Stimulated activated naive B cell treated with anti-CD40 and anti-IgM and Interleukin-4, amounts not matched to agents 10 μg/mL and 1 μg/mL and 100 μg/mL, for 72 hours (primary cell): ENCODE measurements at regions not wholly inside any gene's neighbourhood (a gene's known extent, or its start where the extent isn't known, plus 50 kb on each side); places are given as distances from the start of the nearest gene placed in this dataset.

Experiments
- ATAC-seq, 2 donors: fragments of 150-1000 bp; cut with Tn5 transposase; replicated peaks; 2 replicates each; pipeline ENCODE4 v1.10.0; 2021; ENCODE audit warnings: moderate library complexity in 1 of 2
- DNase-seq: peaks from one replicate; pipeline ENCODE4 v3.0.0; 2021
- H3K27ac Mint-ChIP-seq: one replicate; pipeline ENCODE4 v1.8.0; 2022; ENCODE audit warnings: mild to moderate bottlenecking, mixed read lengths
- H3K27me3 Mint-ChIP-seq, 2 donors: one replicate each; pipeline ENCODE4 v1.8.0; 2022; ENCODE audit warnings: mixed read lengths in 2 of 2
- H3K36me3 Mint-ChIP-seq, 2 donors: one replicate each; pipeline ENCODE4 v1.8.0; 2022; ENCODE audit warnings: mixed read lengths in 2 of 2, mild to moderate bottlenecking in 1 of 2
- H3K4me1 Mint-ChIP-seq, 2 donors: one replicate each; pipeline ENCODE4 v1.8.0; 2022; ENCODE audit warnings: mixed read lengths in 2 of 2, mild to moderate bottlenecking in 1 of 2
- H3K4me3 Mint-ChIP-seq, 2 donors: one replicate each; pipeline ENCODE4 v1.8.0; 2022; ENCODE audit warnings: mild to moderate bottlenecking in 2 of 2, mixed read lengths in 2 of 2, moderate library complexity in 1 of 2
- H3K9me3 Mint-ChIP-seq, 2 donors: one replicate each; pipeline ENCODE4 v1.8.0; 2022; ENCODE audit warnings: mixed read lengths in 2 of 2, mild to moderate bottlenecking in 1 of 2

GRCh38 chr2:217749008-217749407 is 253.8 kb downstream of the TNS1 start:
- peaks cover 0 to 2% of the 10 kb centered on the region in 2 donors for H3K9me3 Mint-ChIP-seq
- no peak for ATAC-seq
- H3K27me3 Mint-ChIP-seq: peaks cover 9 to 10% of the 10 kb centered on the region in 2 donors
- H3K4me3 Mint-ChIP-seq: no peak overlapping the region
- no peak for DNase-seq
- H3K4me1 Mint-ChIP-seq: no peaks in the 10 kb centered on the region
- no peak overlapping the region for H3K27ac Mint-ChIP-seq
- no peaks in the 10 kb centered on the region for H3K36me3 Mint-ChIP-seq

DNA sequence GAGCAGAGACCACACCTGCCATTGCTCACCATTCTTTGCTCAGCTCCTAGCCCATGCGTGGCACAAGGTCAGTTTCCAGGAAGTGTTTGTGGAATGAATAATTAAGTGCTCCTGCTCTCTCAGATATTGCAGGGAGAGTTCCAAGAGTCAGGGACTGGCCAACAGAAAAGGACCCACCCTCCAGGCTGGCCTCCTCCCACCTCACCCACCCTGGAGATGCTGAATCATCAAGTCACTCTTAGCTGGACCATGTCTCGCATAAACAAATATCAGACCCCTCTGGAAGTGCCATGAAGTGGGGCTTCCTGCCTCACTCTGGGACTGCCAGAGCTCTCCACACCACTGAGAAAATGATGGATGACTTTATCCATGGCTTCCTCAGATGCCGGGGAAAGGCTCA is 256.0 kb downstream of the TNS1 start:
- H3K9me3 Mint-ChIP-seq: peaks cover 0 to 2% of the 10 kb centered on the region in 2 donors
- DNase-seq (no peak), ATAC-seq (no peak)
- peaks cover 3 to 11% of the 10 kb centered on the region in 2 donors for H3K4me1 Mint-ChIP-seq
- peaks cover 3 to 5% of the 10 kb centered on the region in 2 donors for H3K27me3 Mint-ChIP-seq
- H3K36me3 Mint-ChIP-seq: no peaks in the 10 kb centered on the region
- no peak overlapping the region for H3K4me3 Mint-ChIP-seq
- H3K27ac Mint-ChIP-seq: no peak overlapping the region

DNA sequence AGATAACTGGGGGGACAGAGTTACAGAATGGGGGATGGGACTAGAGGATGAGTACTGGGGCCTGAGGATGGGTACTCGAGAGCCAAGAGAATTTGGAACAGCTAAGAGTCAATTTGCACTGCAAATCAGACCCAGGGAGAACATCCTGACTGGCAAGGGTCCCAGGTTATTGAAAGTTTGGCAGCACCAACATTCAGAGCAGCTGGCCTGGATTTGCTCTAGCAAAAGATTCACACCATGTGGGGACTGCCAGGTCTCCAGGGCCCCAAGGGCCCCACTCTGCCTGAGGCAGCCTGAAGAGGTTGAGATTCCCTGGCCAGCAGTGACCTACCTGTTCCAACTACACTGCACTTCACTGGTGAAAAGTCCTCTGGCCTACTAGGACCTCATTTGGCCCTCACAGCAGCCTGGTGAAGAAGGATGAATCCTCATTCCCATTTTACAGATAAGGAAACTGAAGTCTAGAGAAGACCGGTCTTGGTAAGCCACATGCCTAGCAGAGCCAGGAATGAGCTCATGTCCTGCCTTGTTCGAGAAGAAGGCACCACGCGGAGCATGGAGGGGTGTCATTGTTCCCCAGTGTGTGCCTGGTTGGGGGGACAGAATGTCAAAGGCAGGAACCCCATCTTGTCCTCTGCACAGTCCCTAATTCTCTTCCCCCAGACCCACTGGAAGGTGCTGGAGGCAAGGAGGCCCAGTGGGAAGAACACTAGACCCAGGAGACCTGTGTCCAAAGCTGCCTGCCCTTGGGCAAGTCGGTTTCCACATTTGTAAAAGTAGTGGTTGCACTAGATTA is 258.6 kb downstream of the TNS1 start:
- Mint-ChIP-seq H3K27ac (no peak overlapping the region), H3K27me3 (peaks cover 0 to 5% of the 10 kb centered on the region in 2 donors), H3K4me3 (no peak overlapping the region), H3K36me3 (no peaks in the 10 kb centered on the region), H3K9me3 (peaks cover 0 to 2% of the 10 kb centered on the region in 2 donors), H3K4me1 (peaks cover 3 to 15% of the 10 kb centered on the region in 2 donors)
- ATAC-seq (no peak), DNase-seq (no peak)

DNA sequence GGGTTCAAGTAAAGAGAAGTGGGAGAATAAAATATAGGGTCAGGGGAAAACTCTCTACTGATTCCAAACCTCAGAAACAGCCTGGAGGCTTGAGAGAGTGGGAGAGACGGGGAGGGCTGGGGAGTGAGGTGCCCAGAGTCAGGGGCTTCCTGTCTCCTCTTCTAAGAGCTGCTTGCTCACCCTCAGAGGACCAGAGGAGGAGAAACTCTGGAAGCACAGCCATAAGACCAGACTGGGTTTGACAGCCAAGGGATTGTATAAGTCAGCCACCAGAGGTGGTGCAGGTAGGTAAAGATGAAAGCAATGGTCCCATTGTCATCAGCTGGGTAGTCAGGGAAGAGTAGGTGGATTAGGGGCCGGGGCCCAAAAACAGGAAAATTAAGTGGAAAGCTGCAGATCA is 259.4 kb downstream of the TNS1 start:
- Mint-ChIP-seq H3K9me3 (peaks cover 0 to 2% of the 10 kb centered on the region in 2 donors), H3K36me3 (no peaks in the 10 kb centered on the region), H3K27ac (no peak overlapping the region), H3K4me1 (peaks cover 3 to 16% of the 10 kb centered on the region in 2 donors), H3K27me3 (peaks cover 0 to 5% of the 10 kb centered on the region in 2 donors), H3K4me3 (no peak overlapping the region)
- DNase-seq (no peak), ATAC-seq (no peak)

GRCh38 chr2:217742841-217743240 is 260.0 kb downstream of the TNS1 start:
- ATAC-seq: no peak
- peaks cover 0 to 2% of the 10 kb centered on the region in 2 donors for H3K9me3 Mint-ChIP-seq

GRCh38 chr2:217742276-217742675 is 260.5 kb downstream of the TNS1 start:
- Mint-ChIP-seq H3K4me3 (no peak overlapping the region), H3K9me3 (peaks cover 0 to 2% of the 10 kb centered on the region in 2 donors)

More at GRCh38 chr2:217742841-217743240, 260.0 kb downstream of the TNS1 start:
- Mint-ChIP-seq H3K27ac (no peak overlapping the region), H3K27me3 (peaks cover 0 to 5% of the 10 kb centered on the region in 2 donors), H3K4me3 (no peak overlapping the region), H3K4me1 (peaks cover 3 to 16% of the 10 kb centered on the region in 2 donors), H3K36me3 (no peaks in the 10 kb centered on the region)
- DNase-seq: no peak

DNA sequence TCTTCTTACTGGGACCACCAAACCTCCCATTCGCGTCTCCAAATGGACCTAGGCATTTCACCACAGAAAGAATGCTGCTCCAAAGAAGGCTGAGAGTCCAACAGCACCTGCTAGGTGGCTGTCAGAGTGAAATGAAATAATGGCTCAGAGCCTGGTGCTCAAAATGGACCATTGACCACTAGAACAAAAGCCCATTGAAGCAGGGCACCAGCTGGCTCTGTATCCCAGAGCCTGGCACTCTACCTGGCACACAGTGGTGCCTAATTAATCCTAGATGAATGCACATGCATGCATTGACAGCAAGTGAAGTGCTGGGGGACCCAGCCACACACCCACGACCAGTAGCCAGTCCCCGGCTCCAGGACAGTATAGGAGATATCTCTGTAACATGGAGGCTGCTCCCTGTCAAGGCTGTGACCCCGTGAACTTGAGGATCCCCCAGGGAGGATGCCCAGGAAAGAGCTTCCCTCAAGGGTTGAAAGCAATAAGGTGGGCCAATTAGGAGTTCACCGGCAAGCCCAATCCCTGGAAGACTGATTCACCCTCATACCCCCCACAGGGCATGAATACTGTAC is 261.3 kb downstream of the TNS1 start:
- DNase-seq: no peak
- Mint-ChIP-seq H3K27ac (no peak overlapping the region), H3K4me3 (no peak overlapping the region), H3K9me3 (peaks cover 0 to 2% of the 10 kb centered on the region in 2 donors), H3K36me3 (no peaks in the 10 kb centered on the region), H3K27me3 (peaks cover 0 to 5% of the 10 kb centered on the region in 2 donors), H3K4me1 (peaks cover 3 to 16% of the 10 kb centered on the region in 2 donors)
- ATAC-seq: no peak

More at GRCh38 chr2:217742276-217742675, 260.5 kb downstream of the TNS1 start:
- H3K4me1 Mint-ChIP-seq: peaks cover 3 to 16% of the 10 kb centered on the region in 2 donors
- DNase-seq (no peak), ATAC-seq (no peak)
- H3K27ac Mint-ChIP-seq: no peak overlapping the region
- H3K27me3 Mint-ChIP-seq: peaks cover 0 to 5% of the 10 kb centered on the region in 2 donors
- no peaks in the 10 kb centered on the region for H3K36me3 Mint-ChIP-seq

DNA sequence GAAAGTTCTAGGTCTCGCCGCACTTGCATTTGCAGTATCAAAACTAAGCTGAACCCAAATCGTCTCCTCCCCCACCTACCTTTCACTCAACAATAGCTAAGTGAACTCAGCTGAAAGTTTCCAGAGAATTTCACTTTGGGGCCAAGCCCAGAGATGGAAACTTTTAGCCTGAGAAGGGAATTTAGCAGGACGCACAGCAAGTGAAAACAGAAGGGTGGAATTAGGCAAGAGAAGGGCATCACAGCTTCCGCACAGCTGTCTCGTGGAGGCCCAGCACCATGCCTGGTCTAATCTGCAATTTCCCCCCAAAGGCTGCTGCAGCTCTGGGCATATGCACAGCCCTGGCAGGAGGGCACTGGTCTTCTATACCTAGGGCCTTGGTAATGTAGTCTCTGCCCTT is 262.0 kb downstream of the TNS1 start:
- Mint-ChIP-seq H3K9me3 (peaks cover 0 to 2% of the 10 kb centered on the region in 2 donors), H3K27me3 (peaks cover 0 to 5% of the 10 kb centered on the region in 2 donors), H3K4me3 (no peak overlapping the region), H3K27ac (no peak overlapping the region), H3K36me3 (no peaks in the 10 kb centered on the region), H3K4me1 (peaks cover 3 to 16% of the 10 kb centered on the region in 2 donors)
- no peak for ATAC-seq
- no peak for DNase-seq

GRCh38 chr2:217740178-217740577 is 262.6 kb downstream of the TNS1 start:
- Mint-ChIP-seq H3K4me3 (no peak overlapping the region), H3K27ac (no peak overlapping the region), H3K27me3 (peaks cover 5 to 10% of the 10 kb centered on the region in 2 donors), H3K4me1 (peaks cover 6 to 16% of the 10 kb centered on the region in 2 donors), H3K36me3 (peaks cover 0 to 4% of the 10 kb centered on the region in 2 donors), H3K9me3 (peaks cover 0 to 2% of the 10 kb centered on the region in 2 donors)
- DNase-seq: no peak
- no peak for ATAC-seq

DNA sequence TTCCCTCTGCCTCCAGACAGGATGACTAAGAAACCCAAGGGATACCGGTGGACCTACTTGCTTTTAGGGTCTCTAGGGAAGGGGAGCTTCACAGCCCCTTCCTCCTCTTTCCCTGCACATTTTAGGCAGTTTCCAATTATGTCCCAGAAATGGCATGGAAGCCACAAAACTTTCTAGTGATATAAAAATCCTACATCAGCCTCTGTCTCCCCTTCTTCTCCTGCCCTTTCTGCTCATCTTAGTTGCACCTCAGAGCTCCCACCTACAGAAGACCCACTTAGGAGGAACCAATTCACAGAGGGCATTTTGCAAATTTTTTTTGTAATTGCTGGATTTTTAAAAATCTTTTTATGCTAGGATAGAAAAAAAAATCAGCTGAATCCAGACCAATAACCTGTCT is 263.1 kb downstream of the TNS1 start:
- Mint-ChIP-seq H3K9me3 (no peaks in the 10 kb centered on the region), H3K4me3 (no peak overlapping the region), H3K27ac (no peak overlapping the region), H3K4me1 (peaks cover 6 to 16% of the 10 kb centered on the region in 2 donors), H3K36me3 (peaks cover 0 to 4% of the 10 kb centered on the region in 2 donors), H3K27me3 (peaks cover 7 to 12% of the 10 kb centered on the region in 2 donors)
- no peak for DNase-seq
- no peak for ATAC-seq

DNA sequence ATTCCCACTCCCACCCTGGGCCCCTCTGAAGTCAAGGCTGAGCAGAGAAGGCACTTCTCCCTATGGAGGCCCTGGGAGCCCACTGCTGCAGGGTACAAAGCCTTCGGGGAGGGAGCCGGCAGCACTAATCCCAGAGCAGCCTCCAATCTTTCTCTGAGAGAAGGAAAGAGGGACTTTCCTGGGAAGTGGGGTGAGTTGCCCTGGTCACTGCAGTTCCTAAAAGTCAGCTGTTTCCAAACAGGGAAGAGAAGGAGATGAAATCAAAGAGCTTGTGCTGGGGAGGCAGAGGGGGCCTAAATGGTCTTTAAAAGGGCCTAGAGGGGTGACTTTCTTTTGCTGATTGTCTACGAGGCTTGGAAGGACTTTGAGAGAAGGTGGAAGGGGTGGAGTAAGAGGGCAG is 264.7 kb downstream of the TNS1 start:
- peaks cover 0 to 4% of the 10 kb centered on the region in 2 donors for H3K36me3 Mint-ChIP-seq
- H3K27ac Mint-ChIP-seq: no peak overlapping the region
- H3K4me3 Mint-ChIP-seq: no peak overlapping the region
- peaks cover 6 to 10% of the 10 kb centered on the region in 2 donors for H3K4me1 Mint-ChIP-seq
- DNase-seq (no peak), ATAC-seq (no peak)
- no peaks in the 10 kb centered on the region for H3K9me3 Mint-ChIP-seq
- peaks cover 15 to 25% of the 10 kb centered on the region in 2 donors for H3K27me3 Mint-ChIP-seq

DNA sequence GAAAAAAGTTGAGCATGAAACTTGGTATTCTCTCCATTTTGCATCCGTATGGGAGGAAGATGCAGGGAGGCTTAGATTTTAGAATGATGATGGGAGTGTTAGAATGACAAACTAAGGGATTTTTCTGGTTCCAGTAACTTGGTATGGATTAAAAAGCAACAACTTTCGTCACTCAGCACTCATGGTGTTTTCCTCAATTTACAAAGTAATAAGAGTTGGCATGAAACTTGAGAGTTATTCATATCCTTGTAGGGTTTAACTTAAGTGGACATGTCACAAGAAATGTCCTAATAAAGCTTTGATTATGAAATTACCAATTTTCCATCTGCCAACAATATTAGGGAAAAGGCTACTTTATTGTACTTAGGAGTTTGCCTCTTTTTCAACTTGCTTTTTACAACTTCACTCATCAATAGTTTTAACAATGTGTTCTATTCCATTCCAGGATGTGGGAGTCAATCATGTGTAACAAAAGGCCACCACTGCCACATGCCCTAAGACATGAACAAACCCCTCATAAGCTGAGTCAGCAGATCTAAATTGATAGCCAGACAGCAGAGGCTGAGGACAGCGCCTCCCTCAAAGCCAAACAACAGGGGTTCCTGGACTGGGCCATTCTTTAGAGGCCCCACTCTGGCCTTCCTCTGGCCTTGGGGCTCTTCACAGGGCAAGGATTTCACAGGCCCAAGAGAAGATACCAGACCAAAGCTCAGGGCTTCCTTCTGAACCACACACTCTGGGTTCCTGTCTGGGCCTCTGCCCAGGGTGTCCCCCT is 265.8 kb downstream of the TNS1 start:
- Mint-ChIP-seq H3K36me3 (peaks cover 0 to 4% of the 10 kb centered on the region in 2 donors), H3K27ac (no peak overlapping the region), H3K9me3 (no peaks in the 10 kb centered on the region), H3K27me3 (peaks cover 15 to 30% of the 10 kb centered on the region in 2 donors), H3K4me1 (peaks cover 3 to 5% of the 10 kb centered on the region in 2 donors), H3K4me3 (no peak overlapping the region)
- ATAC-seq: no peak
- DNase-seq: no peak

DNA sequence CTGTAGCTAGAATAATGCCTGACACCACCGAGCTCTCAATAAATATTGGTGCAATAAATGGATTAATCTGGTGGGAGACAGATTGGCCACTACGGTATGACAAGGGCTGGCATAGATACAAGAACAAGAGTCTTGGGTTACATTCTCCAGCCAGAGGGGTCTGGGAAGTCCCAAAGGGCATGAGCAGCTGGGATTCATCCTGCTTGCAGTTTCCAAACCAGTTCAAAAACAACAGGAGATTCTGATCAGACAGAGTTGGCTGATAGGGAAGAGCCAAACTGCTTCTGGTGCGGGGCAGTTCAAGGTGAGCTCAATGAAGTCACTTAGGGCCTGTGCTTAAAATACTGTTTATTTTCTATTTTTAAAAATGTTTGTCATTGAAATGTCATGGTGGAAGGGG is 266.9 kb downstream of the TNS1 start:
- H3K4me3 Mint-ChIP-seq: no peak overlapping the region
- DNase-seq (no peak), ATAC-seq (no peak)
- H3K4me1 Mint-ChIP-seq: peaks cover 3 to 5% of the 10 kb centered on the region in 2 donors
- H3K36me3 Mint-ChIP-seq: peaks cover 0 to 4% of the 10 kb centered on the region in 2 donors
- peaks cover 15 to 37% of the 10 kb centered on the region in 2 donors for H3K27me3 Mint-ChIP-seq
- no peaks in the 10 kb centered on the region for H3K9me3 Mint-ChIP-seq
- H3K27ac Mint-ChIP-seq: no peak overlapping the region

GRCh38 chr2:217735034-217735433 is 267.8 kb downstream of the TNS1 start:
- H3K27ac Mint-ChIP-seq: no peak overlapping the region

More at GRCh38 chr2:217735034-217735433, 267.8 kb downstream of the TNS1 start:
- Mint-ChIP-seq H3K9me3 (no peaks in the 10 kb centered on the region), H3K4me1 (peaks cover 3 to 5% of the 10 kb centered on the region in 2 donors), H3K27me3 (peaks cover 15 to 42% of the 10 kb centered on the region in 2 donors), H3K4me3 (no peak overlapping the region), H3K36me3 (peaks cover 0 to 4% of the 10 kb centered on the region in 2 donors)
- DNase-seq (no peak), ATAC-seq (no peak)
